GM12878 (cell line): ENCODE measurements at regions not wholly inside any gene's neighbourhood (a gene's known extent, or its start where the extent isn't known, plus 50 kb on each side); places are given as distances from the start of the nearest gene placed in this dataset.

Source experiments
- ATAC-seq: fragments of 200-7000 bp; cut with Tn5 transposase; 3 replicates; pipeline ENCODE4 v1.9.1; 2020; ENCODE audit warnings: mild to moderate bottlenecking, moderate library complexity
- BruUV-seq: library from RNA; stranded (reverse); fragments of 400-500 nt; replicated peaks from 2 replicates; lab custom pipeline; 2021; lab: Mats Ljungman, UMichigan
- CTCF ChIA-PET: fragments of 300-600 bp; sonication (Branson Sonifier 250); formaldehyde crosslinking; extraction: SDS; loops from one replicate; lab custom pipeline; 2021; ENCODE audit warnings: inconsistent platforms; lab: Yijun Ruan, JAX
- POLR2A ChIA-PET: fragments of 350-600 bp; formaldehyde crosslinking; extraction: SDS; loops from one replicate; lab custom pipeline; 2021; ENCODE audit warnings: inconsistent platforms; lab: Charles Lee
- RAD21 ChIA-PET: fragments of 300-600 bp; sonication (Branson Sonifier 250); formaldehyde crosslinking; loops from one replicate; lab custom pipeline; 2023; ENCODE audit warnings: antibody characterized with exemption; ENCODE audit not compliant: unreplicated experiment; lab: Charles Lee
- SMC1A ChIA-PET: fragments of 300-600 bp; sonication (Branson Sonifier 250); formaldehyde crosslinking; loops from one replicate; lab custom pipeline; 2023; ENCODE audit not compliant: unreplicated experiment, uncharacterized antibody; lab: Charles Lee
- DNase-seq: peaks from one replicate; pipeline ENCODE4 v3.0.0-alpha.2; 2011; ENCODE audit warnings: low read depth, low spot score
- FAIRE-seq: peaks from 3 replicates; lab custom pipeline; 2011; peaks lifted over from hg19 to GRCh38; lab: Jason Lieb, UNC
- H2AFZ ChIP-seq: 2 replicates; pipeline ENCODE4 v1.6.0; 2011; ENCODE audit warnings: low read depth, low read length, control low read depth; ENCODE audit not compliant: control insufficient read depth
- H3K27ac ChIP-seq: 2 replicates; pipeline ENCODE4 v1.5.1; 2011; ENCODE audit warnings: control low read depth; ENCODE audit not compliant: control insufficient read depth, insufficient read depth
- H3K27me3 ChIP-seq, 2 experiments: replicated peaks in 1 of 2; 2 replicates each; pipeline versions ENCODE4 v1.6.0 to v1.6.1; 2011; ENCODE audit warnings: low read length in 1 of 2; ENCODE audit not compliant: control insufficient read depth in 2 of 2, insufficient read depth in 2 of 2
- H3K36me3 ChIP-seq, 2 experiments: 2 replicates each; pipeline ENCODE4 v1.5.1; 2011; ENCODE audit warnings: low read length in 1 of 2; ENCODE audit not compliant: control insufficient read depth in 2 of 2, insufficient read depth in 2 of 2
- H3K4me1 ChIP-seq: 2 replicates; pipeline ENCODE4 v1.6.1; 2011; ENCODE audit warnings: mild to moderate bottlenecking, low read length, moderate library complexity, mixed read lengths; ENCODE audit not compliant: control insufficient read depth, insufficient read depth
- H3K4me2 ChIP-seq: 2 replicates; pipeline ENCODE4 v1.6.0; 2011; ENCODE audit warnings: control low read depth; ENCODE audit not compliant: control insufficient read depth, insufficient read depth
- H3K4me3 ChIP-seq: fragments of 200-600 bp; sonication (generic); 2 replicates; pipeline ENCODE4 v1.5.1; 2016
- H3K79me2 ChIP-seq: 2 replicates; pipeline ENCODE4 v1.6.0; 2011; ENCODE audit warnings: low read length; ENCODE audit not compliant: control insufficient read depth, insufficient read depth
- H3K9ac ChIP-seq: 2 replicates; pipeline ENCODE4 v1.8.0; 2011; ENCODE audit warnings: low read length, control low read depth, mixed read lengths; ENCODE audit not compliant: control insufficient read depth, insufficient read depth
- H3K9me3 ChIP-seq: replicated peaks from 3 replicates; pipeline ENCODE4 v1.5.1; 2011; ENCODE audit warnings: mild to moderate bottlenecking, low read length; ENCODE audit not compliant: control insufficient read depth, insufficient read depth
- H4K20me1 ChIP-seq: 2 replicates; pipeline ENCODE4 v1.6.0; 2011; ENCODE audit not compliant: control insufficient read depth, insufficient read depth
- CEBPB ChIP-seq, 2 experiments: fragments of 150-350 bp in 1 of 2; IDR thresholded peaks; 2 replicates each; pipeline ENCODE4 v1.6.1; 2012 to 2014; ENCODE audit warnings: low read depth in 2 of 2, low read length in 2 of 2, borderline replicate concordance in 1 of 2, inconsistent platforms in 1 of 2
- EP300 ChIP-seq, 2 experiments: fragments of 150-350 bp in 1 of 2; IDR thresholded peaks; 2 replicates each; pipeline ENCODE4 v1.6.1; 2011 to 2012; ENCODE audit warnings: low read depth in 2 of 2, low read length in 2 of 2, borderline replicate concordance in 1 of 2, improper control_type of control experiment in 1 of 2, inconsistent platforms in 1 of 2; ENCODE audit not compliant: control insufficient read depth in 1 of 2
- JUNB ChIP-seq: IDR thresholded peaks from 2 replicates; pipeline ENCODE4 v1.6.1; 2016; ENCODE audit warnings: antibody characterized with exemption, mild to moderate bottlenecking
- MYB ChIP-seq: fragments of 150-350 bp; IDR thresholded peaks from 2 replicates; pipeline ENCODE4 v1.6.1; 2014; ENCODE audit warnings: mild to moderate bottlenecking, low read depth, low read length, borderline replicate concordance
- NR2C1 ChIP-seq: fragments of 450-650 bp; IDR thresholded peaks from 2 replicates; pipeline ENCODE4 v1.6.1; 2017; ENCODE audit warnings: antibody characterized with exemption, mild to moderate bottlenecking, moderate library complexity
- POLR2A ChIP-seq: IDR thresholded peaks from 2 replicates; pipeline ENCODE4 v1.6.1; 2011; ENCODE audit warnings: low read depth, mild to moderate bottlenecking, low read length
- POLR2AphosphoS2 ChIP-seq: IDR thresholded peaks from 2 replicates; pipeline ENCODE4 v1.6.1; 2011; ENCODE audit warnings: low read depth, mild to moderate bottlenecking, low read length, improper control_type of control experiment, moderate library complexity
- RBBP5 ChIP-seq: fragments of 200-600 bp; sonication (generic); conservative IDR thresholded peaks from 2 replicates; pipeline ENCODE4 v1.6.1; 2016
- WGBS: methylation state at CpG from one replicate; pipeline ENCODE4 v1.1.6; 2016; ENCODE audit warnings: low lambda C conversion rate; ENCODE audit not compliant: insufficient replicate concordance, insufficient coverage; ENCODE audit errors: missing lambda C conversion rate; 5-methylcytosine and 5-hydroxymethylcytosine counted together
- in situ Hi-C: fragments of 300-500 bp; cut with MboI; formaldehyde crosslinking; loops from 9 replicates; pipeline ENCODE4 v1.14.3; 2018; ENCODE audit warnings: mixed read lengths
- intact Hi-C: fragments of 100-400 bp; cut with micrococcal nuclease; formaldehyde crosslinking; loops from one replicate; pipeline ENCODE4 v1.14.2; 2022; ENCODE audit not compliant: unreplicated experiment
- TF ChIP-seq, protein P1 (sequence below): fragments of 450-650 bp; IDR thresholded peaks from 2 replicates; pipeline ENCODE4 v1.6.1; 2018; ENCODE audit warnings: mild to moderate bottlenecking, low read depth, moderate library complexity; ENCODE audit not compliant: partially characterized antibody
- TF ChIP-seq, protein P2 (sequence below): IDR thresholded peaks from 2 replicates; pipeline ENCODE4 v1.6.1; 2012; ENCODE audit warnings: mild to moderate bottlenecking, low read depth, low read length
- TF ChIP-seq, protein P3 (sequence below): fragments of 450-650 bp; IDR thresholded peaks from 2 replicates; pipeline ENCODE4 v1.6.1; 2017; ENCODE audit warnings: borderline replicate concordance

DNA sequence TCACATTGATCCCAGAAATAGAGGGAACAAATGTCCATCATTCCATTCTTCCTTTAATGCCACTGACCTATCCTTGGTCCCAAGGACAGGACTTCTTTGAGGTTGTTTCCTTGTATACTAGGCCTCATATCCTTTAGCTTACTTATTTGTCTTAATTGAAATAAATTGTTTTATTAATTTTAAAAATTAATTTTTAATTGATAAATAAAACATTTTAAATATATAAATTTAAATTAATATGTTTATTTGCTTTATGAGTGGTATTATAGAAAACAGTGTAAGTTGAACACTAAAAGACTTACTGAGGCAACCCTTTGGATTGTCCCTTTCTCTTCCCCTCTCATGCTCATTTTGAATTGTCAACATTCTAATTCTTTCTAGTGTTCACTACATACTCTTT, 556.9 kb upstream of the NUDT12 start (continued):
- TF ChIP-seq, protein P1, sequence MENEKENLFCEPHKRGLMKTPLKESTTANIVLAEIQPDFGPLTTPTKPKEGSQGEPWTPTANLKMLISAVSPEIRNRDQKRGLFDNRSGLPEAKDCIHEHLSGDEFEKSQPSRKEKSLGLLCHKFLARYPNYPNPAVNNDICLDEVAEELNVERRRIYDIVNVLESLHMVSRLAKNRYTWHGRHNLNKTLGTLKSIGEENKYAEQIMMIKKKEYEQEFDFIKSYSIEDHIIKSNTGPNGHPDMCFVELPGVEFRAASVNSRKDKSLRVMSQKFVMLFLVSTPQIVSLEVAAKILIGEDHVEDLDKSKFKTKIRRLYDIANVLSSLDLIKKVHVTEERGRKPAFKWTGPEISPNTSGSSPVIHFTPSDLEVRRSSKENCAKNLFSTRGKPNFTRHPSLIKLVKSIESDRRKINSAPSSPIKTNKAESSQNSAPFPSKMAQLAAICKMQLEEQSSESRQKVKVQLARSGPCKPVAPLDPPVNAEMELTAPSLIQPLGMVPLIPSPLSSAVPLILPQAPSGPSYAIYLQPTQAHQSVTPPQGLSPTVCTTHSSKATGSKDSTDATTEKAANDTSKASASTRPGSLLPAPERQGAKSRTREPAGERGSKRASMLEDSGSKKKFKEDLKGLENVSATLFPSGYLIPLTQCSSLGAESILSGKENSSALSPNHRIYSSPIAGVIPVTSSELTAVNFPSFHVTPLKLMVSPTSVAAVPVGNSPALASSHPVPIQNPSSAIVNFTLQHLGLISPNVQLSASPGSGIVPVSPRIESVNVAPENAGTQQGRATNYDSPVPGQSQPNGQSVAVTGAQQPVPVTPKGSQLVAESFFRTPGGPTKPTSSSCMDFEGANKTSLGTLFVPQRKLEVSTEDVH = no peak
- TF ChIP-seq RBBP5 (no peak), MYB (no peak), POLR2AphosphoS2 (no peak)
- TF ChIP-seq, protein P2, sequence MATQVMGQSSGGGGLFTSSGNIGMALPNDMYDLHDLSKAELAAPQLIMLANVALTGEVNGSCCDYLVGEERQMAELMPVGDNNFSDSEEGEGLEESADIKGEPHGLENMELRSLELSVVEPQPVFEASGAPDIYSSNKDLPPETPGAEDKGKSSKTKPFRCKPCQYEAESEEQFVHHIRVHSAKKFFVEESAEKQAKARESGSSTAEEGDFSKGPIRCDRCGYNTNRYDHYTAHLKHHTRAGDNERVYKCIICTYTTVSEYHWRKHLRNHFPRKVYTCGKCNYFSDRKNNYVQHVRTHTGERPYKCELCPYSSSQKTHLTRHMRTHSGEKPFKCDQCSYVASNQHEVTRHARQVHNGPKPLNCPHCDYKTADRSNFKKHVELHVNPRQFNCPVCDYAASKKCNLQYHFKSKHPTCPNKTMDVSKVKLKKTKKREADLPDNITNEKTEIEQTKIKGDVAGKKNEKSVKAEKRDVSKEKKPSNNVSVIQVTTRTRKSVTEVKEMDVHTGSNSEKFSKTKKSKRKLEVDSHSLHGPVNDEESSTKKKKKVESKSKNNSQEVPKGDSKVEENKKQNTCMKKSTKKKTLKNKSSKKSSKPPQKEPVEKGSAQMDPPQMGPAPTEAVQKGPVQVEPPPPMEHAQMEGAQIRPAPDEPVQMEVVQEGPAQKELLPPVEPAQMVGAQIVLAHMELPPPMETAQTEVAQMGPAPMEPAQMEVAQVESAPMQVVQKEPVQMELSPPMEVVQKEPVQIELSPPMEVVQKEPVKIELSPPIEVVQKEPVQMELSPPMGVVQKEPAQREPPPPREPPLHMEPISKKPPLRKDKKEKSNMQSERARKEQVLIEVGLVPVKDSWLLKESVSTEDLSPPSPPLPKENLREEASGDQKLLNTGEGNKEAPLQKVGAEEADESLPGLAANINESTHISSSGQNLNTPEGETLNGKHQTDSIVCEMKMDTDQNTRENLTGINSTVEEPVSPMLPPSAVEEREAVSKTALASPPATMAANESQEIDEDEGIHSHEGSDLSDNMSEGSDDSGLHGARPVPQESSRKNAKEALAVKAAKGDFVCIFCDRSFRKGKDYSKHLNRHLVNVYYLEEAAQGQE = no peak
- TF ChIP-seq, all 136 proteins: peak for 0

DNA sequence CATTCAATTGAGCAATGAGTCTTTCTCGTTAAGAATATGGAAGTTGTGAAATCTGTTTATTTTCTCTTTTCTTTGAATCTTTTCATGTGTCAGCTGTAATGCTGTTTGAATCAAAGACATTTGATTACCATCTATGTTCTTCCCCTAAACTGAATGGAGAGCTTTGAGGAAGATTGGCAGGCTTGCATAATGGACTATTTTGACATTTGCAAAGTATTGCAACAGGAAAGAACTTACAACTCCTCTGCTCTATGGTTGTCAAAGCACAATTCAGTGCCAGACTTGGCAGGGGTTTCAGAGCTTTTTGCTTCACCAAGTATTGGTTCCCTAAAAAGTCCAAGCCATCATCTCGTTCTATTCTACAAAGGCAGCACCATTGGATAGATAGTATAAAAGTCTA, 549.0 kb upstream of the NUDT12 start:
- Histone ChIP-seq H3K4me2 (no peak overlapping the region), H3K9me3 (no peaks in the 10 kb centered on the region), H3K4me1 (no peaks in the 10 kb centered on the region), H3K27me3 (no peaks in the 10 kb centered on the region), H2AFZ (no peak overlapping the region), H3K79me2 (no peaks in the 10 kb centered on the region), H3K36me3 (no peaks in the 10 kb centered on the region), H3K4me3 (no peak overlapping the region), H3K27ac (no peak overlapping the region), H3K9ac (no peak overlapping the region), H4K20me1 (no peaks in the 10 kb centered on the region)
- 8% methylated on average over 2 of the region's 2 CpGs for WGBS
- BruUV-seq = no TSS peak
- ChIA-PET RAD21 (no interaction called here), CTCF (no interaction called here), POLR2A (no interaction called here), SMC1A (no interaction called here)
- intact Hi-C loops = no loop called here
- ATAC-seq (no peak), FAIRE-seq (no peak), DNase-seq (no peak)
- in situ Hi-C loops = no loop called here
- TF ChIP-seq, protein P3, sequence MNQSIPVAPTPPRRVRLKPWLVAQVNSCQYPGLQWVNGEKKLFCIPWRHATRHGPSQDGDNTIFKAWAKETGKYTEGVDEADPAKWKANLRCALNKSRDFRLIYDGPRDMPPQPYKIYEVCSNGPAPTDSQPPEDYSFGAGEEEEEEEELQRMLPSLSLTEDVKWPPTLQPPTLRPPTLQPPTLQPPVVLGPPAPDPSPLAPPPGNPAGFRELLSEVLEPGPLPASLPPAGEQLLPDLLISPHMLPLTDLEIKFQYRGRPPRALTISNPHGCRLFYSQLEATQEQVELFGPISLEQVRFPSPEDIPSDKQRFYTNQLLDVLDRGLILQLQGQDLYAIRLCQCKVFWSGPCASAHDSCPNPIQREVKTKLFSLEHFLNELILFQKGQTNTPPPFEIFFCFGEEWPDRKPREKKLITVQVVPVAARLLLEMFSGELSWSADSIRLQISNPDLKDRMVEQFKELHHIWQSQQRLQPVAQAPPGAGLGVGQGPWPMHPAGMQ = no peak
- no peak for TF ChIP-seq POLR2A
- TF ChIP-seq NR2C1 = no peak
- no peak for TF ChIP-seq EP300 (IDR thresholded peaks at IDR 0.05; ENCODE audit: borderline replicate concordance in 1 of 2, control insufficient read depth in 1 of 2, low read depth in 2 of 2, low read length in 2 of 2)
- TF ChIP-seq JUNB = no peak
- TF ChIP-seq, protein P1 = no peak
- no peak for TF ChIP-seq CEBPB (IDR thresholded peaks at IDR 0.05; ENCODE audit: borderline replicate concordance in 1 of 2, low read depth in 2 of 2, low read length in 2 of 2)
